ENCODE measurements at regions not wholly inside any gene's neighbourhood (a gene's known extent, or its start where the extent isn't known, plus 50 kb on each side); places are given as distances from the start of the nearest gene placed in this dataset.

- Histone ChIP-seq H3K36me3 (ENCODE audit: insufficient read depth, low read length) (no peaks in the 10 kb centered on the region), H3K79me2 (ENCODE audit: insufficient read depth, low read length) (no peaks in the 10 kb centered on the region), H3K4me3 (ENCODE audit: low read length, poor library complexity, severe bottlenecking) (no peak overlapping the region), H2AFZ (ENCODE audit: low read length) (no peak overlapping the region), H3K9me2 (replicated peaks; ENCODE audit: low read depth, low read length) (no peaks in the 10 kb centered on the region), H3K27me3 (ENCODE audit: insufficient read depth, low read length, poor library complexity, severe bottlenecking) (no peaks in the 10 kb centered on the region), H3K9me3 (ENCODE audit: insufficient read depth, low read depth, low read length) (no peaks in the 10 kb centered on the region), H3K4me1 (ENCODE audit: insufficient read depth, low read length, poor library complexity, severe bottlenecking) (no peaks in the 10 kb centered on the region), H4K20me1 (ENCODE audit: insufficient read depth, low read length, poor library complexity, severe bottlenecking) (no peaks in the 10 kb centered on the region), H3K4me2 (ENCODE audit: low read depth, low read length, poor library complexity, severe bottlenecking) (no peak overlapping the region), H3K9ac (ENCODE audit: low read depth, low read length, poor library complexity, severe bottlenecking) (no peak overlapping the region), H3F3A (ENCODE audit: low read depth) (no peaks in the 10 kb centered on the region)
- TF ChIP-seq CTCF (conservative IDR thresholded peaks at IDR 0.05; ENCODE audit: low read length) (no peak), EZH2phosphoT487 (IDR thresholded peaks at IDR 0.05; ENCODE audit: borderline replicate concordance) (no peak)
Measured at GRCh38 chr2:220697011-220697410, 875.1 kb downstream of the EPHA4 start.

GRCh38 chr2:220701115-220701514 lies 871.0 kb downstream of the EPHA4 start:
- TF ChIP-seq EZH2phosphoT487 (IDR thresholded peaks at IDR 0.05; ENCODE audit: borderline replicate concordance), result no peak
- TF ChIP-seq CTCF (conservative IDR thresholded peaks at IDR 0.05; ENCODE audit: low read length), result no peak
- Histone ChIP-seq H3K79me2 (ENCODE audit: insufficient read depth, low read length) (no peaks in the 10 kb centered on the region), H4K20me1 (ENCODE audit: insufficient read depth, low read length, poor library complexity, severe bottlenecking) (no peaks in the 10 kb centered on the region), H3K36me3 (ENCODE audit: insufficient read depth, low read length) (no peaks in the 10 kb centered on the region), H3K27me3 (ENCODE audit: insufficient read depth, low read length, poor library complexity, severe bottlenecking) (no peaks in the 10 kb centered on the region), H3F3A (ENCODE audit: low read depth) (no peaks in the 10 kb centered on the region), H3K4me1 (ENCODE audit: insufficient read depth, low read length, poor library complexity, severe bottlenecking) (no peaks in the 10 kb centered on the region), H3K9ac (ENCODE audit: low read depth, low read length, poor library complexity, severe bottlenecking) (no peak overlapping the region), H3K4me2 (ENCODE audit: low read depth, low read length, poor library complexity, severe bottlenecking) (no peak overlapping the region), H3K9me2 (replicated peaks; ENCODE audit: low read depth, low read length) (no peaks in the 10 kb centered on the region), H2AFZ (ENCODE audit: low read length) (no peak overlapping the region), H3K4me3 (ENCODE audit: low read length, poor library complexity, severe bottlenecking) (no peak overlapping the region), H3K9me3 (ENCODE audit: insufficient read depth, low read depth, low read length) (no peaks in the 10 kb centered on the region)

- TF ChIP-seq CTCF (conservative IDR thresholded peaks at IDR 0.05; ENCODE audit: low read length) (no peak), EZH2phosphoT487 (IDR thresholded peaks at IDR 0.05; ENCODE audit: borderline replicate concordance) (no peak)
- Histone ChIP-seq H3K4me3 (ENCODE audit: low read length, poor library complexity, severe bottlenecking) (no peak overlapping the region), H2AFZ (ENCODE audit: low read length) (no peak overlapping the region), H3K4me1 (ENCODE audit: insufficient read depth, low read length, poor library complexity, severe bottlenecking) (no peaks in the 10 kb centered on the region), H3K9me2 (replicated peaks; ENCODE audit: low read depth, low read length) (no peaks in the 10 kb centered on the region), H3K27me3 (ENCODE audit: insufficient read depth, low read length, poor library complexity, severe bottlenecking) (no peaks in the 10 kb centered on the region), H4K20me1 (ENCODE audit: insufficient read depth, low read length, poor library complexity, severe bottlenecking) (no peaks in the 10 kb centered on the region), H3K79me2 (ENCODE audit: insufficient read depth, low read length) (no peaks in the 10 kb centered on the region), H3K9ac (ENCODE audit: low read depth, low read length, poor library complexity, severe bottlenecking) (no peak overlapping the region), H3K4me2 (ENCODE audit: low read depth, low read length, poor library complexity, severe bottlenecking) (no peak overlapping the region), H3K36me3 (ENCODE audit: insufficient read depth, low read length) (no peaks in the 10 kb centered on the region), H3F3A (ENCODE audit: low read depth) (no peaks in the 10 kb centered on the region), H3K9me3 (ENCODE audit: insufficient read depth, low read depth, low read length) (no peaks in the 10 kb centered on the region)
Measured at GRCh38 chr2:220703279-220703678, 868.8 kb downstream of the EPHA4 start.

All from Loucy (cell line).